PC-9 (cell line): ENCODE measurements at regions not wholly inside any gene's neighbourhood (a gene's known extent, or its start where the extent isn't known, plus 50 kb on each side); places are given as distances from the start of the nearest gene placed in this dataset.

Experiments
- BruUV-seq: library from RNA; stranded (reverse); fragments of 400-500 nt; replicated peaks from 2 replicates; lab custom pipeline; 2021; lab: Mats Ljungman, UMichigan
- CTCF ChIA-PET: fragments of 300-600 bp; sonication (Branson Sonifier 250); formaldehyde crosslinking; loops from one replicate; lab custom pipeline; 2022; ENCODE audit warnings: antibody characterized with exemption; lab: Charles Lee
- POLR2A ChIA-PET: fragments of 300-600 bp; sonication (Branson Sonifier 250); formaldehyde crosslinking; loops from one replicate; lab custom pipeline; 2022; ENCODE audit warnings: antibody characterized with exemption; ENCODE audit not compliant: unreplicated experiment; lab: Charles Lee
- DNase-seq, 2 experiments: peaks; one replicate each; pipeline versions ENCODE4 v3.0.0 to v3.0.0-alpha.2; 2015 to 2022; ENCODE audit warnings: mixed read lengths in 1 of 2
- H2AFZ ChIP-seq: fragments of 200-600 bp; sonication (generic); 2 replicates; pipeline ENCODE4 v1.8.1; 2017; ENCODE audit warnings: antibody characterized with exemption
- H3F3A ChIP-seq: fragments of 200-600 bp; sonication (generic); 2 replicates; pipeline ENCODE4 v1.8.1; 2017; ENCODE audit warnings: antibody characterized with exemption, mild to moderate bottlenecking, low read depth; ENCODE audit not compliant: insufficient read depth
- H3K27ac ChIP-seq: fragments of 200-600 bp; sonication (generic); 2 replicates; pipeline ENCODE4 v1.6.1; 2016; ENCODE audit warnings: mixed run types
- H3K27me3 ChIP-seq: fragments of 200-600 bp; sonication (generic); 2 replicates; pipeline ENCODE4 v1.6.1; 2016; ENCODE audit warnings: low read depth, mixed run types; ENCODE audit not compliant: insufficient read depth
- H3K36me3 ChIP-seq: fragments of 200-600 bp; sonication (generic); 2 replicates; pipeline ENCODE4 v1.6.1; 2016; ENCODE audit warnings: low read depth, mixed run types
- H3K4me1 ChIP-seq: fragments of 200-600 bp; sonication (generic); replicated peaks from 2 replicates; pipeline ENCODE4 v1.6.1; 2016; ENCODE audit warnings: mixed run types; ENCODE audit not compliant: insufficient read depth
- H3K4me2 ChIP-seq: fragments of 200-600 bp; sonication (generic); 2 replicates; pipeline ENCODE4 v1.6.1; 2017; ENCODE audit warnings: mixed run types
- H3K4me3 ChIP-seq: fragments of 200-600 bp; sonication (generic); 2 replicates; pipeline ENCODE4 v1.6.1; 2016; ENCODE audit warnings: mixed run types
- H3K79me2 ChIP-seq: fragments of 200-600 bp; sonication (generic); 2 replicates; pipeline ENCODE4 v1.6.1; 2017; ENCODE audit warnings: low read depth, mixed run types
- H3K9me2 ChIP-seq: fragments of 200-600 bp; sonication (generic); 2 replicates; pipeline ENCODE4 v1.8.1; 2017; ENCODE audit warnings: mild to moderate bottlenecking; ENCODE audit not compliant: insufficient read depth
- H3K9me3 ChIP-seq: fragments of 200-600 bp; sonication (generic); 2 replicates; pipeline ENCODE4 v1.8.1; 2016; ENCODE audit warnings: low read depth; ENCODE audit not compliant: insufficient read depth
- H4K20me1 ChIP-seq: fragments of 200-600 bp; sonication (generic); 2 replicates; pipeline ENCODE4 v1.8.1; 2017; ENCODE audit not compliant: insufficient read depth
- CTCF ChIP-seq: fragments of 200-600 bp; sonication (generic); conservative IDR thresholded peaks from 2 replicates; pipeline ENCODE4 v1.6.1; 2017; ENCODE audit warnings: mixed run types, antibody characterized with exemption, mild to moderate bottlenecking, moderate library complexity
- EZH2 ChIP-seq: fragments of 200-600 bp; sonication (generic); IDR thresholded peaks from 2 replicates; pipeline ENCODE4 v1.8.0; 2017; ENCODE audit warnings: antibody characterized with exemption, low read depth
- intact Hi-C: fragments of 100-400 bp; cut with micrococcal nuclease; formaldehyde crosslinking; loops from one replicate; pipeline ENCODE4 v1.10.0; 2022; ENCODE audit not compliant: unreplicated experiment

GRCh38 chr10:26384600-26384999, 53.5 kb upstream of the APBB1IP start:
- Histone ChIP-seq H3K4me1 (no peaks in the 10 kb centered on the region), H3K9me2 (no peaks in the 10 kb centered on the region), H3K4me2 (no peak overlapping the region), H3K27me3 (peaks cover 7% of the 10 kb centered on the region; the same call in 1 of the 2 replicates), H3K9me3 (no peaks in the 10 kb centered on the region), H4K20me1 (no peaks in the 10 kb centered on the region; the same call in 1 of the 2 replicates), H3K27ac (no peak overlapping the region), H3F3A (no peaks in the 10 kb centered on the region), H3K4me3 (no peak overlapping the region), H3K79me2 (no peaks in the 10 kb centered on the region), H3K36me3 (no peaks in the 10 kb centered on the region), H2AFZ (no peak overlapping the region)
- no peak for DNase-seq
- no peak for TF ChIP-seq CTCF
- TF ChIP-seq EZH2, result no peak
- ChIA-PET POLR2A (no interaction called here), CTCF (no interaction called here)
- intact Hi-C loops, result no loop called here
- BruUV-seq, result no TSS peak

DNA sequence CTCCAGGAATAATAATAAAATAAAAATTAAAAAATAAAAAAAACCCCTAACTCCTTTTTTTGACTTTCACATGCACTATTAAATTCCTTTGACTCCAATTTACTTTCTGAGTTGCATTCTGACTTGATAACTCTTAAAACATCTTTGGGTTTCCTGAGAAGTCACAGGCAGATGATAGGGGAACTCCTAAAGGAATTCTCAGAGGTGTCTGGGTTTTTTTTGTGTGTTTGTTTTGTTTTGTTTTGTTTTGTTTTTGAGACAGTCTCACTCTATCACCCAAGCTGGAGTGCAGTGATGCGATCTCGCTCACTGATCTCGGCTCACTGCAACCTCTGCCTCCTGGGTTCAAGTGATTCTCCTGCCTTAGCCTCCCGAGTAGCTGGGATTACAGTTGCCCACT, 52.7 kb upstream of the APBB1IP start:
- intact Hi-C loops, result no loop called here
- Histone ChIP-seq H3K27me3 (peaks cover 7% of the 10 kb centered on the region; the same call in 1 of the 2 replicates), H3K36me3 (no peaks in the 10 kb centered on the region), H3K4me2 (no peak overlapping the region), H3K9me3 (no peaks in the 10 kb centered on the region), H4K20me1 (no peaks in the 10 kb centered on the region; the same call in 1 of the 2 replicates), H3K79me2 (no peaks in the 10 kb centered on the region), H3K4me3 (no peak overlapping the region), H3K27ac (no peak overlapping the region), H3K9me2 (no peaks in the 10 kb centered on the region), H3F3A (no peaks in the 10 kb centered on the region), H3K4me1 (no peaks in the 10 kb centered on the region), H2AFZ (no peak overlapping the region)
- ChIA-PET POLR2A (no interaction called here), CTCF (no interaction called here)
- TF ChIP-seq EZH2, result no peak
- no peak for TF ChIP-seq CTCF
- no TSS peak for BruUV-seq
- no peak for DNase-seq

GRCh38 chr10:26386781-26387180, 51.4 kb upstream of the APBB1IP start:
- no peaks in the 10 kb centered on the region; the same call in 1 of the 2 replicates for H4K20me1 ChIP-seq
- no peaks in the 10 kb centered on the region for H3K9me2 ChIP-seq
- BruUV-seq, result no TSS peak
- no peaks in the 10 kb centered on the region for H3K79me2 ChIP-seq
- CTCF ChIA-PET, result no interaction called here
- H2AFZ ChIP-seq, result no peak overlapping the region
- H3K27ac ChIP-seq, result no peak overlapping the region
- no peaks in the 10 kb centered on the region for H3K9me3 ChIP-seq
- no peak for DNase-seq
- no peaks in the 10 kb centered on the region for H3K36me3 ChIP-seq
- H3K4me3 ChIP-seq, result no peak overlapping the region
- H3K4me2 ChIP-seq, result no peak overlapping the region
- peaks cover 7% of the 10 kb centered on the region; the same call in 1 of the 2 replicates for H3K27me3 ChIP-seq
- H3K4me1 ChIP-seq, result no peaks in the 10 kb centered on the region
- POLR2A ChIA-PET, result no interaction called here
- no peaks in the 10 kb centered on the region for H3F3A ChIP-seq
- TF ChIP-seq EZH2 (no peak), CTCF (no peak)
- intact Hi-C loops, result no loop called here
